Mucosa of stomach (tissue), 1 donor: ENCODE measurements at regions not wholly inside any gene's neighbourhood (a gene's known extent, or its start where the extent isn't known, plus 50 kb on each side); places are given as distances from the start of the nearest gene placed in this dataset.

Experiments
- H3K27me3 ChIP-seq: one replicate; pipeline ENCODE4 v1.7.0; 2013; ENCODE audit warnings: mild to moderate bottlenecking, low read length; ENCODE audit not compliant: control insufficient read depth, insufficient read depth
- H3K36me3 ChIP-seq: one replicate; pipeline ENCODE4 v1.7.0; 2013; ENCODE audit warnings: low read length; ENCODE audit not compliant: control insufficient read depth, insufficient read depth
- H3K4me1 ChIP-seq: one replicate; pipeline ENCODE4 v1.7.0; 2013; ENCODE audit warnings: mild to moderate bottlenecking, low read length; ENCODE audit not compliant: control insufficient read depth, insufficient read depth
- H3K4me3 ChIP-seq: one replicate; pipeline ENCODE4 v1.7.0; 2013; ENCODE audit warnings: low read length
- H3K9ac ChIP-seq: one replicate; pipeline ENCODE4 v1.7.0; 2013; ENCODE audit warnings: mild to moderate bottlenecking, low read length, moderate library complexity
- H3K9me3 ChIP-seq: one replicate; pipeline ENCODE4 v1.7.0; 2013; ENCODE audit warnings: mild to moderate bottlenecking, low read length, moderate library complexity; ENCODE audit not compliant: control insufficient read depth
- donor health status: Pancreatic carcinoma.

- Histone ChIP-seq H3K36me3 (no peaks in the 10 kb centered on the region), H3K9me3 (no peaks in the 10 kb centered on the region), H3K9ac (no peak overlapping the region)
These were observed 77.4 kb downstream of the NDUFS5 start for GRCh38 chr1:39103328-39104157.

GRCh38 chr1:39104158-39105060 lies 78.3 kb downstream of the NDUFS5 start:
- no peak overlapping the region for H3K4me3 ChIP-seq
- H3K27me3 ChIP-seq = no peaks in the 10 kb centered on the region
- no peaks in the 10 kb centered on the region for H3K9me3 ChIP-seq
- no peaks in the 10 kb centered on the region for H3K36me3 ChIP-seq
- peak overlapping the region; percentile 74 for H3K9ac ChIP-seq
- H3K4me1 ChIP-seq = peaks cover 38% of the 10 kb centered on the region

More at GRCh38 chr1:39103328-39104157, 77.4 kb downstream of the NDUFS5 start:
- no peak overlapping the region for H3K4me3 ChIP-seq
- peaks cover 37% of the 10 kb centered on the region for H3K4me1 ChIP-seq
- no peaks in the 10 kb centered on the region for H3K27me3 ChIP-seq

- Histone ChIP-seq H3K9ac (peak overlapping the region; percentile 80), H3K4me3 (peak overlapping the region; percentile 23), H3K4me1 (peaks cover 38% of the 10 kb centered on the region), H3K27me3 (no peaks in the 10 kb centered on the region), H3K9me3 (no peaks in the 10 kb centered on the region), H3K36me3 (no peaks in the 10 kb centered on the region)
These were observed 79.1 kb downstream of the NDUFS5 start for GRCh38 chr1:39105061-39105840.

GRCh38 chr1:39105841-39106765 lies 80.0 kb downstream of the NDUFS5 start:
- peak overlapping the region; percentile 23 for H3K4me3 ChIP-seq
- no peaks in the 10 kb centered on the region for H3K36me3 ChIP-seq
- H3K4me1 ChIP-seq = peaks cover 38% of the 10 kb centered on the region
- no peaks in the 10 kb centered on the region for H3K9me3 ChIP-seq
- peak overlapping the region; percentile 80 for H3K9ac ChIP-seq
- H3K27me3 ChIP-seq = no peaks in the 10 kb centered on the region

GRCh38 chr1:39106801-39107327 lies 80.7 kb downstream of the NDUFS5 start:
- Histone ChIP-seq H3K27me3 (no peaks in the 10 kb centered on the region), H3K36me3 (no peaks in the 10 kb centered on the region), H3K9me3 (no peaks in the 10 kb centered on the region), H3K4me1 (peaks cover 38% of the 10 kb centered on the region), H3K9ac (peak overlapping the region; percentile 80), H3K4me3 (no peak overlapping the region)

- Histone ChIP-seq H3K4me3 (no peak overlapping the region), H3K9ac (peak overlapping the region; percentile 80), H3K36me3 (no peaks in the 10 kb centered on the region)
These were observed 81.5 kb downstream of the NDUFS5 start for GRCh38 chr1:39107341-39108290.

GRCh38 chr1:39109644-39110043 lies 83.5 kb downstream of the NDUFS5 start:
- no peaks in the 10 kb centered on the region for H3K27me3 ChIP-seq
- no peak overlapping the region for H3K4me3 ChIP-seq
- no peaks in the 10 kb centered on the region for H3K9me3 ChIP-seq
- H3K4me1 ChIP-seq = peaks cover 27% of the 10 kb centered on the region
- H3K9ac ChIP-seq = no peak overlapping the region
- H3K36me3 ChIP-seq = no peaks in the 10 kb centered on the region

More at GRCh38 chr1:39107341-39108290, 81.5 kb downstream of the NDUFS5 start:
- Histone ChIP-seq H3K9me3 (no peaks in the 10 kb centered on the region), H3K27me3 (no peaks in the 10 kb centered on the region), H3K4me1 (peaks cover 38% of the 10 kb centered on the region)

- Histone ChIP-seq H3K36me3 (no peaks in the 10 kb centered on the region), H3K9ac (no peak overlapping the region), H3K4me3 (no peak overlapping the region), H3K9me3 (no peaks in the 10 kb centered on the region), H3K27me3 (no peaks in the 10 kb centered on the region), H3K4me1 (peaks cover 31% of the 10 kb centered on the region)
These were observed 84.2 kb downstream of the NDUFS5 start for GRCh38 chr1:39110325-39110851.

GRCh38 chr1:39110882-39111281 lies 84.7 kb downstream of the NDUFS5 start:
- no peaks in the 10 kb centered on the region for H3K9me3 ChIP-seq
- H3K4me1 ChIP-seq = peaks cover 36% of the 10 kb centered on the region
- H3K4me3 ChIP-seq = no peak overlapping the region
- H3K9ac ChIP-seq = no peak overlapping the region
- no peaks in the 10 kb centered on the region for H3K36me3 ChIP-seq
- no peaks in the 10 kb centered on the region for H3K27me3 ChIP-seq
